Fibroblast of the aortic adventitia (primary cell): ENCODE measurements at regions not wholly inside any gene's neighbourhood (a gene's known extent, or its start where the extent isn't known, plus 50 kb on each side); places are given as distances from the start of the nearest gene placed in this dataset.
"Not testable (repeated sequence)": the region's sequence is repeated elsewhere in the genome, so short reads cannot be mapped to it uniquely, and the experiment has no call there.

Source experiments
- DNase-seq: peaks from one replicate; pipeline ENCODE4 v3.0.0-alpha.2; 2010; ENCODE audit warnings: low read depth
- H3K4me3 ChIP-seq: 2 replicates; pipeline ENCODE4 v1.5.1; 2011; ENCODE audit warnings: low read depth, mild to moderate bottlenecking, control low read depth, low read length, moderate library complexity
- TF ChIP-seq, protein P1 (sequence below): IDR thresholded peaks from 2 replicates; pipeline ENCODE4 v1.5.1; 2011; ENCODE audit warnings: mild to moderate bottlenecking, low read length, control low read depth, inconsistent platforms; ENCODE audit not compliant: insufficient read depth

DNA sequence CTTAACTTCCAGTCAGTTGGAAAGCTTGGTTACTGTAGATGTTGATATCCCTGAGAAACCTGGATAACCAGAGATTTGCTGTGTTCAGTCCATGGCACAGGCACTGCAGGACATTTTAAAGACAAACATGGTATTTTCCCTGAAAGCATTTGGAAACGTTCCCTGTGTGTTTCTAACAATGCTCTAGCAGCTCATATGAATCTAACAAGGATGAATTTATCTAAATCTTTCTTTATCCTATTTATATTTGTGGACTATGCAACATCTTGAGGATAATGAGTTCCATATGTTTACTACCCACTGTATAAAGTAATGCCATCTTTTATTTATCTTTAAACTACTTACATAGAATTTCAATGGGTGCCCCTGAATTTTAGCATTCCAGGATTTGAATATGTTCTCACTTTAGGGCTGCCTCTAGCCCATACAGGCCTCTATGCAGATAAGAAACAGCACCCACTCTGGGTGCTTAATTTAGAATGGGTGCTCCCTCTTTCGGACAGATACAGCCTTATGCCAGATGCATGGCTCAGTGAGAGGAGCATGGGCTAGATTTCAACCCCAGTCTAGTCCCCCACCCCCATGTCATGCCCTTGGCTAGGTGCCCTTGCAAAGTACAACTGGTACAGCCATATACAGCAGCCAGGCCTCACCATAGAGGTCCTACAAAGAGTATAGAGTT lies 50.6 kb upstream of the NEMP2 start:
- TF ChIP-seq, protein P1, sequence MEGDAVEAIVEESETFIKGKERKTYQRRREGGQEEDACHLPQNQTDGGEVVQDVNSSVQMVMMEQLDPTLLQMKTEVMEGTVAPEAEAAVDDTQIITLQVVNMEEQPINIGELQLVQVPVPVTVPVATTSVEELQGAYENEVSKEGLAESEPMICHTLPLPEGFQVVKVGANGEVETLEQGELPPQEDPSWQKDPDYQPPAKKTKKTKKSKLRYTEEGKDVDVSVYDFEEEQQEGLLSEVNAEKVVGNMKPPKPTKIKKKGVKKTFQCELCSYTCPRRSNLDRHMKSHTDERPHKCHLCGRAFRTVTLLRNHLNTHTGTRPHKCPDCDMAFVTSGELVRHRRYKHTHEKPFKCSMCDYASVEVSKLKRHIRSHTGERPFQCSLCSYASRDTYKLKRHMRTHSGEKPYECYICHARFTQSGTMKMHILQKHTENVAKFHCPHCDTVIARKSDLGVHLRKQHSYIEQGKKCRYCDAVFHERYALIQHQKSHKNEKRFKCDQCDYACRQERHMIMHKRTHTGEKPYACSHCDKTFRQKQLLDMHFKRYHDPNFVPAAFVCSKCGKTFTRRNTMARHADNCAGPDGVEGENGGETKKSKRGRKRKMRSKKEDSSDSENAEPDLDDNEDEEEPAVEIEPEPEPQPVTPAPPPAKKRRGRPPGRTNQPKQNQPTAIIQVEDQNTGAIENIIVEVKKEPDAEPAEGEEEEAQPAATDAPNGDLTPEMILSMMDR: no peak
- DNase-seq: peak; percentile 15

DNA sequence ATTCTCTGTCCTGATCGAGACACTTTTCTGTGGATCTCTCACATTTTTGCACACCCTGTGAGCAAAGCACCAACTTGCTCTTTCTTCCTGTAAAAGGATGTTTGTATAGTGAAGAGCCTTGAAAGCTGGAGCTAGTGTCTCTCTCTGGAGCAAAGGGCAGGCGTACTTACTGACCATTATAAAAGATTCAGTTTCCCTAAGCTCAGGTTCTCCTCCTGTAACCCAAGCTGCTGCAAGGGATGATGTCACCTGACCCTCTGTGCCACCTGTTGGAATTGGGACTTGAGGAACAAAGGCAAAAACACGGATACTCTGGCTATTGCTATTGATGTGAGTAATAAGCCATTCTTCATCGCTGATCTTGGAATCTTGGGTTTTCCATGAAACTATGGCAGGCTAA lies 52.6 kb upstream of the NEMP2 start:
- DNase-seq: no peak
- TF ChIP-seq, protein P1: no peak

More for the DNA sequence above, 50.6 kb upstream of the NEMP2 start:
- H3K4me3 ChIP-seq: no peak overlapping the region

DNA sequence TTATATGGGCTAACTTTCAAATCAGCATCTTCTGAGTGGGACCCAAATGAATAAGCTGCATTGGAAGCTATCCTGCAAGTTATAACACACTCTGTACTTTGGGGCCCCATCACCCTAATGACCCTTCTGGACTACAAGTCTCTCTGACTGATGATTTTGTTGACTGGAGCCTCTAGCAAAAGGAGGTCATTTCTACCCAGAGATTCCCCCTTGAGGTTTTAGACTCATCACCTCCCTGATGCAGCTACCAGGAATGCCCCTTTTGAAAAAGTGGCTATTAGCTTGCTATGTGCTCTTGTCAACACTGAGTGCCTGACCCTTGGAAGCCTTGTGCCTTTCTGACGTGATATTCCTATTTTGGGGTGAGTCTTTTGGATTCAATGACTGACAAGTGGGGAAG lies 54.5 kb upstream of the NEMP2 start:
- no peak for DNase-seq
- TF ChIP-seq, protein P1: no peak
- H3K4me3 ChIP-seq: no peak overlapping the region

More for the DNA sequence above, 52.6 kb upstream of the NEMP2 start:
- no peak overlapping the region for H3K4me3 ChIP-seq

DNA sequence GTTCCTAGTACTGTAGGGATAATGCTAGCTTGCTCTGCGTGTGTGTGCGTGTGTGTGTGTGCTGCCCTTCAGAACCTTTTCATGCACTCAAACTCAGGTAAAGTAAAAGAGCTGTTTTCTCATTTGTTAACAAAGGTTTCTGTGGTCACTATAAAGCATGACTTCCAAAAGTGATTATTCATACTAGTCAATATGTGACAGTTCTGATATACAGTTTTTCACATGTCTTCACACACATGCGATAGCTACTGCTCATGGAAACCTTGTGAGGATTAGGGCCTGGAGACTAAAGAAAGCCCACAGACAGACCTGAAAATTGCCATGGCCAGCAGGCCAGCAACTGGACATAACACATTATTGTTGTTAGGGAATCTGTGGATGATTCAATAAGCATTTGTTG lies 56.9 kb upstream of the NEMP2 start:
- TF ChIP-seq, protein P1: no peak
- H3K4me3 ChIP-seq: no peak overlapping the region

DNA sequence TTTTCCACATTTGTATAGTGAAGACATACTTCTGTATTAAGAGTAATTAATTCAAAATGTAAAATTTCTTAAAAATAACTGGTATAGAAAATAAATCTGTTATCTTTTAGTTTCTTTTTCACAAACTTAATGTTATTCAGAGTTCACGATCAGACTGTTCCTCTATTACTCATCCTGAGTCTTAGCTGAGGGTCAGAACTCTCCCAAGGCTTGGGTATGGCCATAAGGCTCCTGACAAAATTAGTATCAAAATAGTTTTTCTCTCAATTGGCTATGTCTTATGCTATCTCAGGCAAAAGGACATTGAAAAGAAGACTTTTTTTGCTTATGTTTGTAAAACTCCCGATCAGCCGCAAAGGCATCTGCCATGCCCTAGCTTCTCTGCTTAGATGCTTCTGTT lies 56.1 kb upstream of the NAB1 start:
- no peak for DNase-seq
- no peak overlapping the region for H3K4me3 ChIP-seq
- TF ChIP-seq, protein P1: no peak

More for the DNA sequence above, 56.9 kb upstream of the NEMP2 start:
- no peak for DNase-seq

DNA sequence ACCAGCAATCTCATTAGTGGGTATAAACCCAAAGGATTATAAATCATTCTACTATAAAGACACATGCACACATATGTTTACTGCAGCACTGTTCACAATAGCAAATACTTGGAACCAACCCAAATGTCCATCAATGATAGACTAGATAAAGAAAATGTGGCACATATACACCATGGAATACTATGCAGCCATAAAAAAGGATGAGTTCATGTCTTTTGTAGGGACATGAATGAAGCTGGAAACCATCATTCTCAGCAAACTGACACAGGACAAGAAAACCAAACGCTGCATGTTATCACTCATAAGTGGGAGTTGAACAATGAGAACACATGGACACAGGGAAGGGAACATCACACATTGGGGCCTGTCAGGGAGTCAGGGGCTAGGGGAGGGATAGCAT lies 53.0 kb upstream of the NAB1 start:
- H3K4me3 ChIP-seq, DNase-seq: not testable (repeated sequence)

DNA sequence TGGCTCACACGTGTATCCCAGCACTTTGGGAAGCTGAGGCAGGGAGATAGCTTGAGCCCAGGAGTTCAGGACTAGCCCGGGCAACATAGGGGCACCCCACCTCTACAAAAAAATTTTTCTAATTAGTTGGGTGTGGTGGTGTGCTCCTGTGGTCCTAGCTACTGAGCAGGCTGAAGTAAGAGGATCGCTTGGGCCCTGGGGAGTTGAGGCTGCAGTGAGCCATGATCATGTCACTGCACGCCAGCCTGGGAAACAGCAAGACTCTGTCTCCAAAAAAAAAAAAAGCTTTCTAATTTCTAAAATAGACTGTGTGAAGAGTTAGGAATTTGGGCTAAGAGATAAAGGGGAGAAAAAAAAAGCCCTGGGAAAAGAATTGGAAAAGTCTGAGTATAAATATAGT lies 51.9 kb upstream of the NAB1 start:
- H3K4me3 ChIP-seq: no peak overlapping the region
- TF ChIP-seq, protein P1: no peak
- DNase-seq: no peak
